ENCODE measurements at regions not wholly inside any gene's neighbourhood (a gene's known extent, or its start where the extent isn't known, plus 50 kb on each side); places are given as distances from the start of the nearest gene placed in this dataset.

- DNase-seq = no peak
Measured at GRCh38 chr6:105598264-105598663, 195.4 kb upstream of the PREP start.

- DNase-seq = no peak
Measured at GRCh38 chr6:105596284-105596755, 193.4 kb upstream of the PREP start.

- no peak for DNase-seq
Measured at GRCh38 chr6:105595829-105596228, 192.9 kb upstream of the PREP start.

- DNase-seq = no peak
Measured at GRCh38 chr6:105594821-105595220, 191.9 kb upstream of the PREP start.

GRCh38 chr6:105593805-105594671 lies 191.2 kb upstream of the PREP start:
- DNase-seq = no peak

GRCh38 chr6:105593056-105593690 lies 190.3 kb upstream of the PREP start:
- DNase-seq = no peak

- DNase-seq = no peak
Measured at GRCh38 chr6:105592329-105592728, 189.4 kb upstream of the PREP start.

GRCh38 chr6:105591053-105591452 lies 188.2 kb upstream of the PREP start:
- DNase-seq = peak; percentile 7

- DNase-seq = no peak
Measured at GRCh38 chr6:105588123-105588710, 185.3 kb upstream of the PREP start.

GRCh38 chr6:105587349-105588122 lies 184.7 kb upstream of the PREP start:
- peak; percentile 5 for DNase-seq

GRCh38 chr6:105578179-105578707 lies 175.4 kb upstream of the PREP start:
- no peak for DNase-seq

GRCh38 chr6:105573556-105573955 lies 170.7 kb upstream of the PREP start:
- no peak for DNase-seq

- no peak for DNase-seq
Measured at GRCh38 chr6:105573138-105573537, 170.3 kb upstream of the PREP start.

GRCh38 chr6:105570416-105570815 lies 167.5 kb upstream of the PREP start:
- no peak for DNase-seq

- DNase-seq = no peak
Measured at GRCh38 chr6:105569706-105570105, 166.8 kb upstream of the PREP start.

GRCh38 chr6:105568751-105569150 lies 165.9 kb upstream of the PREP start:
- no peak for DNase-seq

- DNase-seq = no peak
Measured at GRCh38 chr6:105568142-105568541, 165.3 kb upstream of the PREP start.

GRCh38 chr6:105567140-105567539 lies 164.3 kb upstream of the PREP start:
- DNase-seq = no peak

- no peak for DNase-seq
Measured at GRCh38 chr6:105566503-105566902, 163.6 kb upstream of the PREP start.

- DNase-seq = no peak
Measured at GRCh38 chr6:105564121-105564902, 161.4 kb upstream of the PREP start.

- DNase-seq = no peak
Measured at GRCh38 chr6:105562027-105562426, 159.1 kb upstream of the PREP start.

GRCh38 chr6:105561486-105561885 lies 158.6 kb upstream of the PREP start:
- DNase-seq = no peak
